ENCODE measurements at regions not wholly inside any gene's neighbourhood (a gene's known extent, or its start where the extent isn't known, plus 50 kb on each side); places are given as distances from the start of the nearest gene placed in this dataset.

- Mint-ChIP-seq H3K4me1 (ENCODE audit: unreplicated experiment) (no peaks in the 10 kb centered on the region), H3K9me3 (ENCODE audit: unreplicated experiment) (no peaks in the 10 kb centered on the region), H3K27me3 (ENCODE audit: unreplicated experiment) (no peaks in the 10 kb centered on the region), H3K27ac (ENCODE audit: unreplicated experiment) (no peak overlapping the region), H3K36me3 (ENCODE audit: low read depth, unreplicated experiment) (no peaks in the 10 kb centered on the region), H3K4me3 (ENCODE audit: unreplicated experiment) (no peak overlapping the region)
- DNase-seq (ENCODE audit: low spot score) = no peak
- TF ChIP-seq, protein P1, sequence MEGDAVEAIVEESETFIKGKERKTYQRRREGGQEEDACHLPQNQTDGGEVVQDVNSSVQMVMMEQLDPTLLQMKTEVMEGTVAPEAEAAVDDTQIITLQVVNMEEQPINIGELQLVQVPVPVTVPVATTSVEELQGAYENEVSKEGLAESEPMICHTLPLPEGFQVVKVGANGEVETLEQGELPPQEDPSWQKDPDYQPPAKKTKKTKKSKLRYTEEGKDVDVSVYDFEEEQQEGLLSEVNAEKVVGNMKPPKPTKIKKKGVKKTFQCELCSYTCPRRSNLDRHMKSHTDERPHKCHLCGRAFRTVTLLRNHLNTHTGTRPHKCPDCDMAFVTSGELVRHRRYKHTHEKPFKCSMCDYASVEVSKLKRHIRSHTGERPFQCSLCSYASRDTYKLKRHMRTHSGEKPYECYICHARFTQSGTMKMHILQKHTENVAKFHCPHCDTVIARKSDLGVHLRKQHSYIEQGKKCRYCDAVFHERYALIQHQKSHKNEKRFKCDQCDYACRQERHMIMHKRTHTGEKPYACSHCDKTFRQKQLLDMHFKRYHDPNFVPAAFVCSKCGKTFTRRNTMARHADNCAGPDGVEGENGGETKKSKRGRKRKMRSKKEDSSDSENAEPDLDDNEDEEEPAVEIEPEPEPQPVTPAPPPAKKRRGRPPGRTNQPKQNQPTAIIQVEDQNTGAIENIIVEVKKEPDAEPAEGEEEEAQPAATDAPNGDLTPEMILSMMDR (IDR thresholded peaks at IDR 0.05; ENCODE audit: unreplicated experiment) = no peak
These were observed 362.6 kb downstream of the BCAT1 start for GRCh38 chr12:24586293-24586692.

GRCh38 chr12:24584032-24584675 is 364.7 kb downstream of the BCAT1 start:
- Mint-ChIP-seq H3K36me3 (ENCODE audit: low read depth, unreplicated experiment) (no peaks in the 10 kb centered on the region), H3K4me3 (ENCODE audit: unreplicated experiment) (no peak overlapping the region), H3K9me3 (ENCODE audit: unreplicated experiment) (no peaks in the 10 kb centered on the region), H3K27ac (ENCODE audit: unreplicated experiment) (no peak overlapping the region), H3K4me1 (ENCODE audit: unreplicated experiment) (no peaks in the 10 kb centered on the region), H3K27me3 (ENCODE audit: unreplicated experiment) (no peaks in the 10 kb centered on the region)
- no peak for DNase-seq (ENCODE audit: low spot score)
- TF ChIP-seq, protein P1 (IDR thresholded peaks at IDR 0.05; ENCODE audit: unreplicated experiment) = no peak

DNA sequence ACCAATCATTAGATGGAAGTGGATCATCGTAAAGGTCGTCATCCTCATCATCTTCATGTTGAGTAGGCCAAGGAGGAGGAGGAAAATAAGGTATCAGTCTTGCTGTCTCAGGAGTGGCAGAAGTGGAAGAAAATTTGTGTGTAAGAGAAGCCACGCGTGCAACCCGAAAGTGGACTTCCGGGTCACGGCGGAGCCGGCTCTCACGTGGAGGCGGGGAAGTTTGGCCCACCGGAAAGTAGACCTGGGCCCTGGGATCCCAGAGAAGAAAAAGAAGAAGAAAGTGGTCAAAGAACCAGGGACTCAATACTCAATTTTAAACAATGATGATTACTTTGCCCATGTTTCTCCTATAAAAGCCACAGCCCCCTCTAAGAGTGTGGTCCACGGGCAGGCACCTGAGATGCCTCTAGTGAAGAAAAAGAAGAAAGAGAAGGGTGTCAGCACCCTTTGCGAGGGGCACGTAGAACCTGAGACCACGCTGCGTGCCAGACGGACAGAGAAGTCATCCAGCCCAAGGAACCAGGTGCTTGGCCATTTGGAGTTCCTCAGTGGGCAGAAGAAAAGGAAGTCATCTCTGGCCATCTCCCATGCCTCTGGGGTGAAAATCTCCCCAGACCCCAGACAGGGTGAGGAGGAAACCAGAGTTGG is 365.8 kb downstream of the BCAT1 start:
- TF ChIP-seq, protein P1 (IDR thresholded peaks at IDR 0.05; ENCODE audit: unreplicated experiment) = no peak
- Mint-ChIP-seq H3K36me3 (ENCODE audit: low read depth, unreplicated experiment) (no peaks in the 10 kb centered on the region), H3K9me3 (ENCODE audit: unreplicated experiment) (no peaks in the 10 kb centered on the region), H3K27ac (ENCODE audit: unreplicated experiment) (no peak overlapping the region), H3K4me3 (ENCODE audit: unreplicated experiment) (no peak overlapping the region), H3K4me1 (ENCODE audit: unreplicated experiment) (no peaks in the 10 kb centered on the region), H3K27me3 (ENCODE audit: unreplicated experiment) (no peaks in the 10 kb centered on the region)
- no peak for DNase-seq (ENCODE audit: low spot score)

- Mint-ChIP-seq H3K4me3 (ENCODE audit: unreplicated experiment) (no peak overlapping the region), H3K4me1 (ENCODE audit: unreplicated experiment) (no peaks in the 10 kb centered on the region), H3K27me3 (ENCODE audit: unreplicated experiment) (no peaks in the 10 kb centered on the region), H3K36me3 (ENCODE audit: low read depth, unreplicated experiment) (no peaks in the 10 kb centered on the region), H3K27ac (ENCODE audit: unreplicated experiment) (no peak overlapping the region), H3K9me3 (ENCODE audit: unreplicated experiment) (no peaks in the 10 kb centered on the region)
- TF ChIP-seq, protein P1 (IDR thresholded peaks at IDR 0.05; ENCODE audit: unreplicated experiment) = no peak
- no peak for DNase-seq (ENCODE audit: low spot score)
These were observed 374.4 kb downstream of the BCAT1 start for GRCh38 chr12:24574538-24574937.

DNA sequence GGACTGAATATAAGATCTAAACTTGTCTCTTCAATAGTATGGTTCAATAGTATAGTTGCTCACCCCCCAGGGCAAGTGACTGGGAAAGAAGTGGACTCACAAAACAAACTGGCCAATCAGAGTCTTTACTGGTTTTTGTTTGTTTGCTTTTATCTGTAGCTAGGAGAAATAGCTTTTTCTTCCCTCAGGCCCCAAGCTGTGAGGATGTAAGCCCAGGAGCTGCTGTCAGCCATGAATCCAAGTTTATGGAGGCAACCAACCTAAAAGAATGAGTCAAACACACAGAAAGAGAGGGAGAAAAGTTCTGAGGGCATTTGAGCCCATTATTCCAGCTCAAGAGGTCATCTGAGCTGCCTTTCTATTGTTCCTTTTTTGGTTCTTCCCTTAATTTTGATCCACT is 375.3 kb downstream of the BCAT1 start:
- no peaks in the 10 kb centered on the region for H3K36me3 Mint-ChIP-seq (ENCODE audit: low read depth, unreplicated experiment)
- DNase-seq (ENCODE audit: low spot score) = no peak
- H3K9me3 Mint-ChIP-seq (ENCODE audit: unreplicated experiment) = no peaks in the 10 kb centered on the region
- H3K27me3 Mint-ChIP-seq (ENCODE audit: unreplicated experiment) = no peaks in the 10 kb centered on the region
- no peaks in the 10 kb centered on the region for H3K4me1 Mint-ChIP-seq (ENCODE audit: unreplicated experiment)
- H3K27ac Mint-ChIP-seq (ENCODE audit: unreplicated experiment) = no peak overlapping the region
- TF ChIP-seq, protein P1 (IDR thresholded peaks at IDR 0.05; ENCODE audit: unreplicated experiment) = no peak
- no peak overlapping the region for H3K4me3 Mint-ChIP-seq (ENCODE audit: unreplicated experiment)

All from endothelial cell (in vitro differentiated cells).